HEK293T (cell line): ENCODE measurements at regions not wholly inside any gene's neighbourhood (a gene's known extent, or its start where the extent isn't known, plus 50 kb on each side); places are given as distances from the start of the nearest gene placed in this dataset.

Experiments
- BHLHE40 ChIP-seq: fragments of 450-650 bp; IDR thresholded peaks from 2 replicates; pipeline ENCODE4 v1.6.1; 2016; ENCODE audit warnings: mild to moderate bottlenecking, moderate library complexity, borderline replicate concordance
- FOXA1 ChIP-seq: fragments of 450-650 bp; IDR thresholded peaks from 2 replicates; pipeline ENCODE4 v1.6.1; 2016; ENCODE audit warnings: mild to moderate bottlenecking
- FOXM1 ChIP-seq: fragments of 450-650 bp; IDR thresholded peaks from 2 replicates; pipeline ENCODE4 v1.6.1; 2017; ENCODE audit warnings: mild to moderate bottlenecking, borderline replicate concordance

DNA sequence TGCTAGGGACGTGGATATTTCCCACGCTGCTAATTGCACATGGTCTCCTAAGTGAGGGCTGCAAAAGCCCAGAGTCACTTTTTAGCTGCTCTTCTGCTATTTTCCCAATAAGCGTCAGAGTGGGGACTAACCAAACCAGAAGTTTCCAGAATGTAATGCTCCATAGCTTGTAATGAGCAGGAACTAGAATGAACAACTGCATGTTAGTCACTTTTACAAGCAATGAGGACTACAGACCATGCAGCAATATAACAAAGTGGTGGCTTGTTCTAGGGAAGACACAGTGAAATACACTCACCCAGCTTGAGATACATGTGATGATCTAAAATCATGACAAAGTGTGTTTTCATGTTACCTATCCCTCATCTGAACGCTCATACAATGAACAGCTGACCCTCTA is 314.1 kb upstream of the SGK1 start:
- TF ChIP-seq FOXA1 (no peak), BHLHE40 (no peak), FOXM1 (no peak)
